GM18873 (cell line): ENCODE measurements at regions not wholly inside any gene's neighbourhood (a gene's known extent, or its start where the extent isn't known, plus 50 kb on each side); places are given as distances from the start of the nearest gene placed in this dataset.
"Not testable (repeated sequence)": the region's sequence is repeated elsewhere in the genome, so short reads cannot be mapped to it uniquely, and the experiment has no call there.

ENCODE experiments used
- ATAC-seq: cut with Tn5 transposase; IDR thresholded peaks from one replicate; pipeline ENCODE4 v1.9.1; 2021; ENCODE audit warnings: mild to moderate bottlenecking, moderate library complexity, moderate number of reproducible peaks; ENCODE audit not compliant: unreplicated experiment, low FRiP score

DNA sequence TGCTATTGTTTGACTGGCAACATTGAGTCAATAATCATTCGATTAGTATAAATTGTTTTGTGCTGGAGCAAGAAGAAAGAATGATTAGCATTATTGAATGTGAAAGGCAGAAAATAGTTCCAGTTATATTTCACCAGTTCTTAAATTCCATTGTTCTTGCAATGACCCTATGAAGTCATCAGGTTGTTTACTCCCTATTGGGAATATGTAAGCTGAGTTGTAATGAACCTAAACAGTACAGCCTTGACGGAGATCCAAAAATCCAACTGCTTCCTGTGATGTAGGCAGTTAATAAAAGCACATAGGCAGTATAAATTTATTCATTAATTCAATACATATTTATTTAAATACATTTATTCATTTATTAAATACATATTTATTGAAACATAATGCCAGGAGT, 947.5 kb downstream of the PCDH7 start:
- ATAC-seq: no peak

DNA sequence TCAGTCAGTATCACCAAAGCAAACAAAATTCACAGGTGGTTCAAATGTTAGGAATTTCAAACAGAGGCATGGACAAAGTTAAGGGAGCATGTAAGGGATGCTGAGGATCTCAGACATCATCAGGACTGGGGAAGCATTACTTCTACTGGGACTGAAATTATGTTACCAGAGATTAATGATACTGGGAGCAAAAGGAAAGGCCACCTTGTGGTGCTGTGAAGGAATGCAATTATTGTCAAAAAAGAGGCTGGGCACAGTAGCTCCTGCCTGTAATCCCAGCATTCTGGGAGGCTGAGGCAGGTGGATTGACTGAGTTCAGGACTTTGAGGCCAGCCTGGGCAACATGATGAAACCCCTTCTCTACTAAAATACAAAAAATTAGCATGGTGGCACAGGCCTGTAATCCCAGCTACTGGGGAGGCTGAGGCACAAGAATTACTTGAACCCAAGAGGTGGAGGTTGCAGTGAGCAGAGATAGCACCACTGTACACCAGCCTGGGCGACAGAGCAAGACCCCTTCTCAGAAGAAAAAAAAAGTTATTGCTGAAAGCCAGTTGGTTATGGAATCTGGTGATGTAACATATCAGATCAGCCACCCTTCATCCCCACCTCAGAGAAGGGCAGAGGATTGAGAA, 954.3 kb downstream of the PCDH7 start:
- no peak for ATAC-seq

DNA sequence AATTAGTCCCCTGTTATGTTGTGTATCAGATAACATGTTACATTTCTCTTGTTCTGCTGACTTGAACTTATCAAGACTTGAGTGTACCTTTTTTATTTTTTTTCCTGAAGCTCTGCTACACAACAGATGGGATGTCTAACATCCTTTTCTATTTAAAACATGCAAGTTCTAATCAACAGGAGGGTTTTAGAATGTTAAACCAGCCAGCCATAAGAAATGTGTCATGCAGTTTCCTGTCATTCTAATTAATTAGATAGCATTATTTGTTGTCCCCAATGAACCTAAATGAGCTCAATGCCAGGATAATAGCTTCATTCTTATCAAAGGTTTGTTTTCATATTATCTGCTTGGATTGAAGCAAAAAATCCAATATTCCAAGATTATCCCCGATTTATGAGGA, 958.2 kb downstream of the PCDH7 start:
- no peak for ATAC-seq

DNA sequence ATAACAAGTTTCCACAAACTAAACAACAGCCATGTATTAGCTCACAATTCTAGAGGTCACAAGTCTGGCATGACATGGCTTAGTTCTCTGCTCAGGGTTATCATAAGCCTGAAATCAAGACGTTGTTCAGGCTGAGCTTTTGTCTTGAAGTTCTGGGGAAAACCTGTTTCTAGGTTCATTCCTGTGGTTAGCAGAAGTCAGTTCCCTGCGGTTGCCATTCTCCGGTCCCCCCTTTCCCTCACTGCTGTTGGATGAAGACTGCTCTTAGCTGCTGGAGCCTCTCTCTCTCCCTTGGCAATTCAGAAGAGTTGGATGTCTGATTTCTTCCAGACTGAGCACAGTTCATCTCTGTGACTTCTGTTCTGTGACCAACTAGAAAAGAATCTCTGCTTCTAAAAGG, 962.6 kb downstream of the PCDH7 start:
- ATAC-seq: no peak

DNA sequence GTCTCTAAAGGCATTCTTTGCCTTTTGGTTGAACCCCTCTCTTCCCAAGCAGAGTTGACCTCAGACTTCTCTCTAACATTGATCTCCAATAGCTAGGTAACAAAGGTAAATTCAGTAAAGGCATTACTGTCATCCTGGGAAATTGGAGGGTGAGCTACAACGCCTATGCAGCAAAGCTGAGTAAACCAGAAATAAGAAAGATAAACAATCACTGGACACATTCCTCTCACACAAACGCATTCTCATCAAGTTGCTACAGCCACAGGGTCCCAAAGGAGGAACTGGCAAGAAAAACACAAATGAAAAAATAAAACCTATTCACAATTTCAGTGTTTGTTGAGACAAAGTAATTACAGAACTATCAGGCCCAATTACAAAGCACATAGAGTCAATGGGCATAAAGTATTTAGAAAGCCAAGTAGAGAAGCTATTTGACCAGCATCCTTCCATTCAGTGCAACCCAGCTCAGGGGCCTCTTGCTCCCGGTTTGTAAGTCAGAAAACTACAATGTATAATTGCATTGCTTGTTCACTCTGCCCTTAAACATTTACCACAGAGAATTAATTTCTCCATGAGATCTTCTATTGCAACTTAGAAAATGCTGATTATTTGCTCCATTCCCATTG, 967.7 kb downstream of the PCDH7 start:
- no peak for ATAC-seq

DNA sequence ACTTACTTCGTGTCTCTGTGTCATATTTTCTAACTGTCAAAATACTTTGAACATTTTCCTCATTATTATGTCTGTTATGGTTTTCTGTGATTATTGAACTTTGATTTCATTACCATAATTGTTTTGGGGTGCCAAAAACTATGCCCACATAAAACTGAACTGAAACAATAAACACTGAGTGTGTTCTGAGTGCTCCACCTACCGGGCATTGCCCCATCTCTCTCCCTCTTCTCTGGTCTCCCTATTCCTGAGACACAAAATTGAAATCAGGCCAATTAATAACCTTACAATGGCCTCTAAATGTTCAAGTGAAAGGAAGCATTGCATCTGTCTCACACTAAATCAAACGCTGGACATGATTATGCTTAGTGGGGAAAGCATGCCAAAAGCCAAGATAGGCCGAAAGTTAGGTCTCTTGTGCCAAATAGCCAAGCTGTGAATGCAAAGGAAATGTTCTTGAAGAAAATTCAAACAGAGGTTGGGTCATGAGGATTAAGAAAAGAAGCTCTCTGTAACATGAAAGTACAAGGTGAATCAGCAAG, 972.3 kb downstream of the PCDH7 start:
- ATAC-seq: no peak

DNA sequence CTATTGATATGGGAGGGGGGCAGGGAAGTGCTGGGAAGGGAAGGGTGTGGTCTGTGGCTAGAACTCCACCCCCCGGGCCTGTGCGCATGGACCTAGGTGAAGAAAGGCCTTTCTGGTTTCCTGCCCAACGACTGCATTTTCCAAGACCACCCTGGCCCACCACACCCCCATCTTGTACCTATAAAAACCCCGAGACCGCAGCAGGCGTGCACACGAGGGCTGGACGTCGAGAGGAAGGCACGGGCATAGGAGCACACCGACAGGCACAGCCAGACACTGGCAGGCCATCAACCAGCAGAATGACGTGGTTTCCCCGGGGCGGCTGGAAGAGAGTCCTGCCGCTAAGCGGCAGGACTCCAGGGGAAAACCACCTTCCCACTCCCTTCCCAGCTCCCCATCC, 981.1 kb downstream of the PCDH7 start:
- no peak for ATAC-seq

DNA sequence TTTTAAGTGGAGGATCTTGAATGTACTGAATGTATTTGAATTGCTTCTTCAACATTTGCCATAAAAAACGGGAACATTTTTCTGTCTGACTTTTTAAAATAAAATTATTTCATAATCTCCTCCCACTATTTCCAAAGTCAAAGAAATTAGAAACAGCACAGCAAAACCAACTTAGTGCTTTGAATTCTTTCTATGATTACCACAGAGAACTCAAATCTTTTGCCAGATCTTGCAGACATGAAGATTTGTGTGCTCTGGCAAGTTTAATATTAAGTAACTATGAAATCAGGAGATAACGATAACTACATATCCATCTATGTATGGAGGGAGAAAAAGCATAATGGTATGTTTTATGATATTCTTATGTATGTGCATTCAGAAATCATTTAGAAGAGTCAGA, 982.2 kb downstream of the PCDH7 start:
- ATAC-seq: no peak

DNA sequence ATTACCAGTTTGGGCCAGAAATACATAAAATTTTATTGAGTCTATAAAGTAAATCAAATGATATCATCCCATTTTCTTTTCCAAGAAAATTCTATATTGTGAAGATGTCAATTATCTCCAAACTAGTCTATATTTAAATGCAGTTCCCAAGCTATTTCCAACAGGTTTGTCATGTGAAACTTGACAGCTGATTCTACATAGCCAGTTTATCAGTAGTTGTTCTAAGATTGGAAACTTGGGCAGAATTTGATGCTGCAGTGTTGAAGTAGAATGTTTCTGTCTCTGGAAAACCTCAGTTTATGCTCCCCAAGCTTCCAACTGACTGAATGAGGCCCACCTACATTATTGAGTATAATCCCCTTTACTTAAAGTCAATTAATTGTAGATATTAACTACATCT, 994.1 kb downstream of the PCDH7 start:
- ATAC-seq: no peak

DNA sequence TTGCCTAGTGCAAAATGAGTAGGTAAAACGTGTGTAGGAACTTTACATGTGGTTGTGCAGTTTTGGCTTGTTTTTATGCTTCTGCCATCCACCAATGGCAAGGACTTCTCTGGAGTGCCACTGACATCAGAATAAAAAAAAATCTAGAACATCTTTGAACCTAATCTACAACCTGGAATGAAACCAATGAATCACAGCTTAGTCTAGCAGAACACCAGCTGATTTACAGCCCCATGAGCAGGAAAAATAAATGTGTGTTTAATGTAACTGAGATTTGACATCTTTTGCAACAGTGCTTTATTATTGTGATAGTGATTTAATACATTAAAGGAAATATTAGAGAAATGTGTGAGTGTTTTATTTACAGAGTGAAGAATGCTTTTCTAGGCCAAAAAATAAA, 995.1 kb downstream of the PCDH7 start:
- no peak for ATAC-seq

DNA sequence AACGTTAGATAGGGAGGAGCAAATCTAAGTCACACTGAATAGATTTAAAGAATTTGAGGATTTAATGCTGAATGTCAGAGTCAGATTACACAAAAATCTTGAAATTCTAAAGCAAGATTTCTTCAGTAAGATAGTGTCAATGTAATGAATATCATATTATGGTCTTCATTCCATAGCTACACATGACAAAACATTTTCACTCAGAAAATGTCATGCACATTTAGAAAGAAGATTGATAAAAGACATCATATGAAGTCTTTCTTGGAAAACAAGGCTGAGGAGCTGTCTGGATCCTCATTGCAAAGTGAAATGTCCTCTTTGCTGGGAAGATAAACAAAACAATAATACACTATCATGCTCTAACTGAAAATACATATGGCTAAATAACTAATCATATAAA, 1006.9 kb downstream of the PCDH7 start:
- no peak for ATAC-seq

DNA sequence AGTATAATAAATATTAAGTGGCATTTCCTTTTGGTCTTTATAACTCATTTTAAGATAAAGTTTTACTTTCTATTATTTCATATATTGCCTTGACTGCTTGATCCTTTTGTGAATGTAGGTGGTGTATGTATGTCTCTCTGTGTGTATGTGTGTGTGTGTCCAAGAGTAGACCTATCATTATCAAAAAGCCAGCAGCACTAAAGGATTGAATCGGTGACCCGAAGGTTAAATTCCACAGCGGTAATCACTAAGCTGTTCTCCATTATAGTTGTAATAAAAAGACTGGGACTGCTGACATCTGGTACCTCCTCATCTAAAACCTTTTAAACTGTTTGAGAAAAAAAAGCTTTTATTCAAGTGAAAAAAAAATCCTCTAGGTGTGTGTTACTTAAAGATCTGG, 1014.8 kb downstream of the PCDH7 start:
- no peak for ATAC-seq

DNA sequence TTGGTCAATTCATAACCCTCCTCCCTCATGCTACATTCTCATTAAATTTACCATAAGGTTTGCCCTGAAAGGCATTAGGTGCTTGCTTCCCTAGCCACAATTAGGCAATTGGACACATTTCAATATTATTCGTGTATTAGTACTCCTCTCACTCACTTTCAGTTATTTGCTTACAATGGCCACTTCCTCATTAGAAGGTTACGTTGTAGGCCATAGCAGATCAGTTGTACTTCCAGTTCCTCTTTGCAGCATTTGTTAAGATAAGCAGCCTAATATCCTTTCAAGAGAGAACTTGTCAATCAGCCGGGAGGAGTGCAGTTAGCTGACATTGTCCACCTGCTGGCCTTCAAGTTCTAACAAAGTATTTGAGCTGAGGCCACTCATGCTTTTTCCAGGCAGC, 1017.2 kb downstream of the PCDH7 start:
- ATAC-seq: no peak

DNA sequence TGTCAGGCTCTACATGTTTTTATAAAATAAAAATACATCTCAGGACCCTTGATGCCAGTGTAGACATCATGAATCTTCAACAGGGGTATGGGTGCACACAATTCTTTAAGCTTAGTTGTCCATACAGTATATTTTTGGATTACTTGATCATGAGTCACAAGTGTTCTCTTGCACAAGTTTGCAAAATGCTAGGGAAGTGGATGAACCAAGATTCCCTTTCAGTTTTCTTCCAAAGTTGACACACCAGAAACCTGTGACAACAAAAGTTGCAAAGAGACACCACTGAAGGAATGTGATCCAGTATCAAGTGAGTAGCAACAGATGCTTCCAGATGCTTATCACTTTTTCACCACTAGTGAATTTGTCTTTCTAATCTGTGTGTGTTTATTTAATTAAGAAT, 1021.2 kb downstream of the PCDH7 start:
- ATAC-seq: no peak

DNA sequence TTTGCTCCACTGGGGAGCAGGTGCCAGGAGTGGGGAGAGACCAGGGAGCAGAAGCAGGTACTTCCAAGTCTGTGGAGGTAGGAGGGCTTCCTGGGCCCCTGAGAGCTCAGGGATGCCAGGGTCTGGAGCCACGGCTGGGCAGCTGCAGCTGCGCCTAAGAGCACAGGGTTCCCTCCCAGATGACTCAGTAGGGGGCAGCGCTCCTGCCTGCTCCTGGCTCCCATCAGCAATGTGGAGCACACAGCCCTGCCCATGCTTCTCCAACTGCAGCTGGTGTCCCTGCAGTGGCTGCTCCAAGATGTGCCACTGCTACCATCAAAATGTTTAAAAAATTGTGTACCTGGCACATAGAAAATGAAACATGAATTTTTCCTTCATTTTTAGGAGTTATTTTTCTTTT, 1028.2 kb downstream of the PCDH7 start:
- no peak for ATAC-seq

DNA sequence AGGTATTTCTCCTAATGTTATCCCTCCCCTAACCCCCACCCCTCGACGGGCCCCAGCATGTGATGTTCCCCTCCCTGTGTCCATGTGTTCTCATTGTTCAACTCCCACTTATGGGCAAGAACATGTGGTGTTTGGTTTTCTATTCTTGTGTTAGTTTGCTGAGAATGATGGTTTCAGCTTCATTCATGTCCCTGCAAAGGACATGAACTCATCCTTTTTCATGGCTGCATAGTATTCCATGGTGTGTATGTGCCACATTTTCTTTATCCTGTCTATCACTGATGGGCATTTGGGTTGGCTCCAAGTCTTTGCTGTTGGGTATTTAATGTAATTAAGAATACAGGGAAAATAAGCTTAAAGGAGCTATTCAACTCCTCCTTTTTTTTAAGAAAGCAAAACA, 1030.4 kb downstream of the PCDH7 start:
- not testable (repeated sequence) for ATAC-seq

DNA sequence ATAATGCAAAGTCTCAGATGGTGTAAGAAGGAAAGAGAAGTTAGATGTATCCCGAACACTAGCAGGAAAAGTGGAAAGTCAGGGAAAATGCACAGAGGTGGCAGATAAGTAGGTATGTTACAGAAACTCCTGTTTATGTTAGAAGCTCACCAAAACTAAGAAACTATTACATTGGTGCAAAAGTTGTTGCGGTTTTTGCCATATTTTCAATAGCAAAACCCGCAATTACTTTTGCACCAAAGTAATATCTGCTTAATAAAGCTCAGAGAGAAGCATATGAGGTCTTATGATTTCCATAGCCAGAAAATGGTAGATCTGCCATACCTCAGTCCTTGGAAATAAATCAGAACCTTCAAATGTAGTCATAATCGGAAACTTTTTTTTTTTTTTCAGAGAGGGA, 1035.6 kb downstream of the PCDH7 start:
- no peak for ATAC-seq

DNA sequence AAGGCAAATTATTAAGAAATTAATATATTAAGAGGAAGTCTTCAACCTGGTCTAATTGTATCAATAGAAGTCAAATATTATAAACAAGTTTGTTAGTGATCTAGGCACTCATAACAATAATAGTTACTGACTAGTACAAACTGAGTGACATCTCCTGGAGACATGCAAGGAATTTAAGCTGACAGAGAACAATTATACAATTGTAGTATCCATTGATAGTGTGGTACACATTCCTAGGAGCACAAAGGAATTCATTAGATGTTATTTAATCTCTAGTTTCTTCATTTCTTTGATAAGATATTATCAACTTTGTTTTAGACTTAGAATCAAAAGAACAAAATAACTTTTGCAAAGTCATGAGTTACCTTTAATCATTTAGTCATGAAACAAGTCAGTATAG, 1048.6 kb downstream of the PCDH7 start:
- ATAC-seq: no peak

DNA sequence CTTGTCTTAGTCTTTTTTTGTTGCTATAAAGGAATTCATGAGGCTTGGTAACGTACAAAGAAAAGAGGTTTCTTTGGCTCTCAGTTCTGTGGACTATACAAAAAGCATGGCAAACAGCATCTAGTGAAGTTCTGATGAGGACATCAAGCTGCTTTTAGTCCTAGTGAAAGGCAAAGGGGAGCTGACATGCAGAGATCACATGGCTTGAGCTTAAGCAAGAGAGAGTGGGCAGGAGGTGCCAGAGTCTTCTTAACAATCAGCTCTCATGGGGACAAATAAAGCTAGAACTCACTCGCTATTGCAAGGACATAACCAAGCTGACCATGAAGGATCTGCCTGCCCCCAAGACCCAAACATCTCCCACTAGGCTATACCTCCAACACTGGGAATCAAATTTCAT, 1063.1 kb downstream of the PCDH7 start:
- ATAC-seq: no peak

DNA sequence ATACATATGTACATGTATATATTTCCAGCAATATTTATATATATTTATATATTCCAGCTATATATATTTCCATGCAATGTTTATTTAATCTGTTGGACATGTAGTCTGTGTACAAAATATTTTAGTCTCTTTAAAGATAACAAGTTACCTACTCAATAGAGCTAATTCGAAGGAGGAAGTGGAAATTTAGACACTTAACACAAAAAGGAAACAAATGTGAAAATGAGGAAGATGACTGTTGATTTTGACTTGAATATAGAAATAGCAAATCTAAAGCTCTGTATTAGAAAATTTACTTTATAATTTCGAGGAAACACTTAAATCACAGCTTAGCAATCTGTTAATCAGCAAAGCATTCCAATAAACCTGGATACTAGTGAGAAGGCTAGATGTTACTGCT, 1064.4 kb downstream of the PCDH7 start:
- ATAC-seq: no peak

DNA sequence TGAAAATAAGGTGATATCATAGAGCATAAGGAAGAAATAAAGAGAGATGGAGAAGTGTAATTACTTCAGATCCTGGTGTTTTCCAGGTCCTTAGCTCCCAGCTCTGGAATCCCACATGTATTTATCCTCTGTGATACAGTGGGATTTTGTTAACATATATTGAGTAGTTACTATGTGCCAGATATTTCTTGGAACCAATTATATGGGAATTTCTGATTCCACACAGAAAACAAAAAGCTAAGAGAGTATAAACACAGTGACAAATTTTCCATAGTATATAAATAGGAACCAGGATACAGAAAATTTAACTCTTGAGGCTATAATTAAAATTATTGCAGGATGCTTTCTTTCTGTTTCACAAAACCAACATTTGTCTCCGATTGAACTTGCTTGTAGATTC, 1067.5 kb downstream of the PCDH7 start:
- ATAC-seq: no peak

DNA sequence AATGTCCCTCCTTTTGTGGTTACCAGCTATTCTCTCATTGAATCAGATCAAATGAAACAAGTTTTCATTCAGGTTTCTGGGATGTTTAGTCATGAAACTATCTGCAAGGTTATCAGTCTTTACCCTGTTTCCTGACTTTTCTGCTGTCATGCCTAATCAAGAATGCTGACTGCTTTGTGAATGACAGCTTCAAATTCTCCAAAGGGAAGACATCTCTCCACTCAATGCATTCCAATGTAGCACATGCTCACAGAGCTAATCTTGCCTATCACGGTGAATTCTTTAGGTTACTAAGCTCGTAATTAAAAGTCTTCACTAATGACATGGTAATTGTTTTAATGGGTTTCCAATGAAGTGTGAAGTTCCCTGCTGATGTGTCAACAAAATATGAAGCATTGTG, 1068.5 kb downstream of the PCDH7 start:
- no peak for ATAC-seq
